ENCODE measurements at regions not wholly inside any gene's neighbourhood (a gene's known extent, or its start where the extent isn't known, plus 50 kb on each side); places are given as distances from the start of the nearest gene placed in this dataset.

DNA sequence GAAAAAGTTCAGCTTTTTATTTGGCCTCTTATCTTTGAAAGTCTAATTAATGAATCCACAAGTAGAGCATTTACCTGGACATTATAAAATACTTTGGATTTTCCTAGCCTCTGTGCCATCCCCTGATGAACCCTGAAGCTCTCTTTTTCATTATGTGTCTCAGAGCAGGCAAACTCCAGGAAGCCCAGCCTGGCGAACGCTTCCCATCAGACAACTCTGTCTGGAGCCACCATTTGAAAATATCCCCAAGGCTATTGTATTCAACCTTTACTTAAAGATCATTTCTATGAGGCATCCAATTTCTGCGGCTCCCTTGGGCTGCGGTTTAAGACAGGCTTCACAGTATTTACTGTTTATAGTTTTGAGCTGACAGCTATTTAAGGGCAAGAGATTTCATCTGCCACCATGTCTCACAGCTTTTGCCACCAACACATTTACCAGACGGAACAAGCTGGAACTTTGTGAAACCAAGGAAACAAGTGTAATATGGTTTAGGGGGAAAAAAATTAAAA lies 257.2 kb upstream of the GLI3 start:
- intact Hi-C loops (cut with micrococcal nuclease) (no loop called here), dilution Hi-C loops (cut with MboI; ENCODE audit: extremely low pct_ligation_motif_present, low sequenced_read_pairs) (no loop called here)
- H3K9me3 ChIP-seq (replicated peaks; ENCODE audit: control insufficient read depth, insufficient read depth, low read length): no peaks in the 10 kb centered on the region
- TF ChIP-seq, protein P1, sequence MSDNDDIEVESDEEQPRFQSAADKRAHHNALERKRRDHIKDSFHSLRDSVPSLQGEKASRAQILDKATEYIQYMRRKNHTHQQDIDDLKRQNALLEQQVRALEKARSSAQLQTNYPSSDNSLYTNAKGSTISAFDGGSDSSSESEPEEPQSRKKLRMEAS (IDR thresholded peaks at IDR 0.05; ENCODE audit: insufficient read depth, insufficient read length): no peak
- TF ChIP-seq EZH2 (IDR thresholded peaks at IDR 0.05; ENCODE audit: borderline replicate concordance, low read depth, low read length, severe bottlenecking) (no peak), POLR2AphosphoS5 (IDR thresholded peaks at IDR 0.05; ENCODE audit: insufficient read depth, low read depth, low read length) (no peak), MYC (IDR thresholded peaks at IDR 0.05; ENCODE audit: low read depth, low read length) (no peak), FOS (IDR thresholded peaks at IDR 0.05; ENCODE audit: borderline replicate concordance, insufficient read depth, low read length) (no peak), GATA2 (IDR thresholded peaks at IDR 0.05; ENCODE audit: insufficient read depth, insufficient read length, low read depth, low read length) (no peak)
- no peaks in the 10 kb centered on the region for H3K36me3 ChIP-seq (ENCODE audit: control insufficient read depth in 2 of 2, extremely low read depth in 1 of 2, insufficient read depth in 2 of 2, low read length in 2 of 2)
- ChIA-PET POLR2A (no interaction called here), CTCF (no interaction called here)
- no peaks in the 10 kb centered on the region for H3K4me1 ChIP-seq (ENCODE audit: control insufficient read depth, extremely low read depth, insufficient read depth, low read length)
- no peaks in the 10 kb centered on the region for H3K9me1 ChIP-seq (replicated peaks; ENCODE audit: control insufficient read depth, extremely low read depth, insufficient read depth, low read length)
- H3K4me3 ChIP-seq (replicated peaks in 1 of 3; ENCODE audit: insufficient read depth in 1 of 3, low read depth in 1 of 3, low read length in 3 of 3): no peak overlapping the region
- no peak for FAIRE-seq
- H3K79me2 ChIP-seq (ENCODE audit: control insufficient read depth, insufficient read depth, low read length): no peaks in the 10 kb centered on the region
- BruUV-seq (replicated peaks): no TSS peak
- no peak overlapping the region for H3K9ac ChIP-seq (replicated peaks; ENCODE audit: extremely low read depth, insufficient read depth, low read length)
- no peak overlapping the region for H3K4me2 ChIP-seq (ENCODE audit: insufficient read depth, low read length)
- peaks cover 11 to 13% of the 10 kb centered on the region in 2 experiments for H3K27me3 ChIP-seq (ENCODE audit: control insufficient read depth in 2 of 2, insufficient read depth in 2 of 2, low read length in 2 of 2)
- no peaks in the 10 kb centered on the region for H4K20me1 ChIP-seq (replicated peaks; ENCODE audit: control insufficient read depth, extremely low read depth, insufficient read depth, low read length)
- no peak overlapping the region for H2AFZ ChIP-seq (ENCODE audit: low read depth, low read length)
- DNase-seq (ENCODE audit: low read depth, low spot score): no peak
- H3K27ac ChIP-seq (ENCODE audit: insufficient read depth, low read depth, low read length): no peak overlapping the region

DNA sequence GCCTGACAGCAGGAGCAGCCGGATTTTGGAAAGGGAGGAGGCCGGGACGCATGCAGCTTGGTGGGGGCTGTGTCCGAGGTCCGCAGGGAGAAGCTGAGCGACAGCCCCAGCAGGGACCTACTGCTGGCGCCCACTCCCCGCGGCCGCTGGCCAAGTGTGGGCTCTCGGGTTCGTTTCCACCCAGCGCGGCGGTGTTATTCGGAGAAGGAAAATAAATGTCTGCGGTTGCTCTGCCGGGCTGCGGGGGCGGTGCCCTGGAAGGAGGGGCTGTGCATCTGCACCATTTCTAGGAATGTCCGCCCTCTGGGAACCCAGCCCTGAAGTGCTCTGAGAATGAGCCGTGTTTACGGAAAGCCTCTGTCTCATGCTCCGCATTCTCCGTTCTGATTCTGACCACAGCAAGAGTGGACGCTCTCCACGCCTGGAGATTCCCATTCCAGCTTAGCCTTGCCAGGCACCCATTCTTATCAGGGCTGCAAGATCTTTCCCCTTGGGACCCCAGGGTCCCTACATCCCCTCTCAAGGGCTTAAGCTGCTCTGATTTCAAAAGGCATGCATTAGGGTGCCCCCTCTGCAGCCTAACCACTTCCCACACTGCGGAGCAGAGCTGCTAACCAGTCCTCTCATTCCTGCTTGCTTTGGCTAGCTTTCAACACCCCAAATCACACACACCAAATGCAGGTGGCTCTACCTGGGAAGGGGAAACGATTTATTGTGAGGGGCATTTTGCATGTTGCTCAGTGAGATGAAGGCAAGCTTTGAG lies 256.6 kb upstream of the GLI3 start:
- no peak for FAIRE-seq
- BruUV-seq (replicated peaks): no TSS peak
- CTCF ChIA-PET: no interaction called here

More for the DNA sequence above, 256.6 kb upstream of the GLI3 start:
- peaks cover 11 to 13% of the 10 kb centered on the region in 2 experiments for H3K27me3 ChIP-seq (ENCODE audit: control insufficient read depth in 2 of 2, insufficient read depth in 2 of 2, low read length in 2 of 2)
- POLR2A ChIA-PET: no interaction called here
- dilution Hi-C loops (cut with MboI; ENCODE audit: extremely low pct_ligation_motif_present, low sequenced_read_pairs) (no loop called here), intact Hi-C loops (cut with micrococcal nuclease) (no loop called here)
- H3K4me3 ChIP-seq (replicated peaks in 1 of 3; ENCODE audit: insufficient read depth in 1 of 3, low read depth in 1 of 3, low read length in 3 of 3): peak overlapping the region in 1 of 3 experiments; percentile 8
- H3K4me1 ChIP-seq (ENCODE audit: control insufficient read depth, extremely low read depth, insufficient read depth, low read length): no peaks in the 10 kb centered on the region
- no peak overlapping the region for H3K27ac ChIP-seq (ENCODE audit: insufficient read depth, low read depth, low read length)
- H3K9me1 ChIP-seq (replicated peaks; ENCODE audit: control insufficient read depth, extremely low read depth, insufficient read depth, low read length): no peaks in the 10 kb centered on the region
- H3K9ac ChIP-seq (replicated peaks; ENCODE audit: extremely low read depth, insufficient read depth, low read length): no peak overlapping the region
- H4K20me1 ChIP-seq (replicated peaks; ENCODE audit: control insufficient read depth, extremely low read depth, insufficient read depth, low read length): no peaks in the 10 kb centered on the region
- H3K36me3 ChIP-seq (ENCODE audit: control insufficient read depth in 2 of 2, extremely low read depth in 1 of 2, insufficient read depth in 2 of 2, low read length in 2 of 2): no peaks in the 10 kb centered on the region
- H3K79me2 ChIP-seq (ENCODE audit: control insufficient read depth, insufficient read depth, low read length): no peaks in the 10 kb centered on the region
- no peak for TF ChIP-seq JUN (IDR thresholded peaks at IDR 0.05; ENCODE audit: borderline replicate concordance, insufficient read depth, insufficient read length, low read depth)
- TF ChIP-seq POLR2AphosphoS5 (IDR thresholded peaks at IDR 0.05; ENCODE audit: insufficient read depth, low read depth, low read length): no peak
- TF ChIP-seq, protein P1 (IDR thresholded peaks at IDR 0.05; ENCODE audit: insufficient read depth, insufficient read length): no peak
- TF ChIP-seq, protein P2, sequence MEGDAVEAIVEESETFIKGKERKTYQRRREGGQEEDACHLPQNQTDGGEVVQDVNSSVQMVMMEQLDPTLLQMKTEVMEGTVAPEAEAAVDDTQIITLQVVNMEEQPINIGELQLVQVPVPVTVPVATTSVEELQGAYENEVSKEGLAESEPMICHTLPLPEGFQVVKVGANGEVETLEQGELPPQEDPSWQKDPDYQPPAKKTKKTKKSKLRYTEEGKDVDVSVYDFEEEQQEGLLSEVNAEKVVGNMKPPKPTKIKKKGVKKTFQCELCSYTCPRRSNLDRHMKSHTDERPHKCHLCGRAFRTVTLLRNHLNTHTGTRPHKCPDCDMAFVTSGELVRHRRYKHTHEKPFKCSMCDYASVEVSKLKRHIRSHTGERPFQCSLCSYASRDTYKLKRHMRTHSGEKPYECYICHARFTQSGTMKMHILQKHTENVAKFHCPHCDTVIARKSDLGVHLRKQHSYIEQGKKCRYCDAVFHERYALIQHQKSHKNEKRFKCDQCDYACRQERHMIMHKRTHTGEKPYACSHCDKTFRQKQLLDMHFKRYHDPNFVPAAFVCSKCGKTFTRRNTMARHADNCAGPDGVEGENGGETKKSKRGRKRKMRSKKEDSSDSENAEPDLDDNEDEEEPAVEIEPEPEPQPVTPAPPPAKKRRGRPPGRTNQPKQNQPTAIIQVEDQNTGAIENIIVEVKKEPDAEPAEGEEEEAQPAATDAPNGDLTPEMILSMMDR (IDR thresholded peaks at IDR 0.05; ENCODE audit: extremely low read depth in 1 of 2, insufficient read depth in 1 of 2, low read depth in 1 of 2, low read length in 2 of 2): no peak
- no peaks in the 10 kb centered on the region for H3K9me3 ChIP-seq (replicated peaks; ENCODE audit: control insufficient read depth, insufficient read depth, low read length)
- peak overlapping the region; percentile 60 for H2AFZ ChIP-seq (ENCODE audit: low read depth, low read length)
- DNase-seq (ENCODE audit: low read depth, low spot score): peak; percentile 46
- peak overlapping the region; percentile 34 for H3K4me2 ChIP-seq (ENCODE audit: insufficient read depth, low read length)
